Smooth muscle cell (in vitro differentiated cells): ENCODE measurements at regions not wholly inside any gene's neighbourhood (a gene's known extent, or its start where the extent isn't known, plus 50 kb on each side); places are given as distances from the start of the nearest gene placed in this dataset.

Experiments used
- DNase-seq: peaks from one replicate; lab custom pipeline; 2025; ENCODE audit not compliant: unreplicated experiment; lab: John Stamatoyannopoulos, UW
- H2AFZ ChIP-seq: fragments of 200-600 bp; sonication (generic); 2 replicates; pipeline ENCODE4 v1.6.0; 2016; ENCODE audit warnings: antibody characterized with exemption, low read depth, mild to moderate bottlenecking
- H3F3A ChIP-seq: fragments of 200-600 bp; sonication (generic); 2 replicates; pipeline ENCODE4 v1.6.0; 2017; ENCODE audit warnings: antibody characterized with exemption, low read depth
- H3K27ac ChIP-seq: fragments of 200-600 bp; sonication (generic); 2 replicates; pipeline ENCODE4 v1.5.1; 2016; ENCODE audit warnings: low read depth, mild to moderate bottlenecking
- H3K27me3 ChIP-seq: fragments of 200-600 bp; sonication (generic); 2 replicates; pipeline ENCODE4 v1.6.1; 2016; ENCODE audit warnings: low read depth, mild to moderate bottlenecking
- H3K36me3 ChIP-seq: fragments of 200-600 bp; sonication (generic); 2 replicates; pipeline ENCODE4 v1.5.1; 2016; ENCODE audit warnings: low read depth
- H3K4me1 ChIP-seq: fragments of 200-600 bp; sonication (generic); 2 replicates; pipeline ENCODE4 v1.5.1; 2016; ENCODE audit warnings: low read depth
- H3K4me2 ChIP-seq: fragments of 200-600 bp; sonication (generic); 2 replicates; pipeline ENCODE4 v1.6.0; 2016; ENCODE audit warnings: mild to moderate bottlenecking
- H3K4me3 ChIP-seq: fragments of 200-600 bp; sonication (generic); 2 replicates; pipeline ENCODE4 v1.5.1; 2016; ENCODE audit warnings: mild to moderate bottlenecking
- H3K79me2 ChIP-seq: fragments of 200-600 bp; sonication (generic); 2 replicates; pipeline ENCODE4 v1.6.0; 2016; ENCODE audit warnings: low read depth, mild to moderate bottlenecking
- H3K9ac ChIP-seq: fragments of 200-600 bp; sonication (generic); 2 replicates; pipeline ENCODE4 v1.6.0; 2016; ENCODE audit warnings: low read depth
- H3K9me3 ChIP-seq: fragments of 200-600 bp; sonication (generic); replicated peaks from 2 replicates; pipeline ENCODE4 v1.5.1; 2016; ENCODE audit warnings: low read depth
- H4K20me1 ChIP-seq: fragments of 200-600 bp; sonication (generic); 2 replicates; pipeline ENCODE4 v1.6.0; 2016; ENCODE audit warnings: low read depth
- CTCF ChIP-seq: fragments of 200-600 bp; sonication (generic); IDR thresholded peaks from 2 replicates; pipeline ENCODE4 v1.5.1; 2017; ENCODE audit warnings: borderline replicate concordance, mild to moderate bottlenecking, antibody characterized with exemption; ENCODE audit not compliant: insufficient read depth, poor library complexity, severe bottlenecking
- WGBS: methylation state at CpG from one replicate; pipeline ENCODE4 v1.1.7; 2016; ENCODE audit warnings: low lambda C conversion rate; 5-methylcytosine and 5-hydroxymethylcytosine counted together

GRCh38 chr2:164189851-164190250 is 431.4 kb downstream of the GRB14 start:
- Histone ChIP-seq H3K4me2 (no peak overlapping the region), H3K4me3 (no peak overlapping the region), H3K4me1 (no peaks in the 10 kb centered on the region), H4K20me1 (no peaks in the 10 kb centered on the region), H3K9ac (no peak overlapping the region), H2AFZ (peak overlapping the region; percentile 42), H3F3A (no peaks in the 10 kb centered on the region), H3K27ac (no peak overlapping the region), H3K27me3 (no peaks in the 10 kb centered on the region), H3K79me2 (no peaks in the 10 kb centered on the region), H3K9me3 (no peaks in the 10 kb centered on the region), H3K36me3 (no peaks in the 10 kb centered on the region)
- WGBS = 55% methylated on average over 2 of the region's 2 CpGs
- TF ChIP-seq CTCF = no peak
- no peak for DNase-seq

- no peaks in the 10 kb centered on the region for H4K20me1 ChIP-seq
- no peaks in the 10 kb centered on the region for H3F3A ChIP-seq
- H3K9me3 ChIP-seq = no peaks in the 10 kb centered on the region
- H3K27ac ChIP-seq = no peak overlapping the region
- no peak for TF ChIP-seq CTCF
- no peak overlapping the region for H3K9ac ChIP-seq
- no peak overlapping the region for H2AFZ ChIP-seq
- no peaks in the 10 kb centered on the region for H3K27me3 ChIP-seq
- H3K4me3 ChIP-seq = no peak overlapping the region
- H3K4me1 ChIP-seq = no peaks in the 10 kb centered on the region
- no peak for DNase-seq
- WGBS = 93% methylated on average over 4 of the region's 4 CpGs
- H3K4me2 ChIP-seq = no peak overlapping the region
- no peaks in the 10 kb centered on the region for H3K79me2 ChIP-seq
- H3K36me3 ChIP-seq = no peaks in the 10 kb centered on the region
These were observed 434.2 kb downstream of the GRB14 start for GRCh38 chr2:164187121-164187520.

GRCh38 chr2:164186591-164186990 is 434.7 kb downstream of the GRB14 start:
- no peak overlapping the region for H3K4me3 ChIP-seq
- H3K4me1 ChIP-seq = no peaks in the 10 kb centered on the region
- H3K27me3 ChIP-seq = no peaks in the 10 kb centered on the region
- no peak for DNase-seq
- H4K20me1 ChIP-seq = no peaks in the 10 kb centered on the region
- H3K27ac ChIP-seq = no peak overlapping the region
- TF ChIP-seq CTCF = no peak
- no peaks in the 10 kb centered on the region for H3K79me2 ChIP-seq
- H3K9ac ChIP-seq = no peak overlapping the region
- H3K36me3 ChIP-seq = no peaks in the 10 kb centered on the region
- H3K9me3 ChIP-seq = no peaks in the 10 kb centered on the region
- H2AFZ ChIP-seq = no peak overlapping the region
- no peak overlapping the region for H3K4me2 ChIP-seq
- H3F3A ChIP-seq = no peaks in the 10 kb centered on the region
- 92% methylated on average over 6 of the region's 6 CpGs for WGBS

- no peak for DNase-seq
- Histone ChIP-seq H4K20me1 (no peaks in the 10 kb centered on the region), H3F3A (no peaks in the 10 kb centered on the region), H3K27ac (no peak overlapping the region), H3K36me3 (no peaks in the 10 kb centered on the region), H3K27me3 (no peaks in the 10 kb centered on the region), H3K4me1 (no peaks in the 10 kb centered on the region), H3K9ac (no peak overlapping the region), H3K79me2 (no peaks in the 10 kb centered on the region), H3K4me2 (no peak overlapping the region), H3K4me3 (no peak overlapping the region), H3K9me3 (no peaks in the 10 kb centered on the region), H2AFZ (no peak overlapping the region)
- WGBS = 63% methylated on average over 5 of the region's 5 CpGs
- TF ChIP-seq CTCF = no peak
These were observed 439.1 kb downstream of the GRB14 start for GRCh38 chr2:164182116-164182627.
